ENCODE measurements at regions not wholly inside any gene's neighbourhood (a gene's known extent, or its start where the extent isn't known, plus 50 kb on each side); places are given as distances from the start of the nearest gene placed in this dataset.

DNA sequence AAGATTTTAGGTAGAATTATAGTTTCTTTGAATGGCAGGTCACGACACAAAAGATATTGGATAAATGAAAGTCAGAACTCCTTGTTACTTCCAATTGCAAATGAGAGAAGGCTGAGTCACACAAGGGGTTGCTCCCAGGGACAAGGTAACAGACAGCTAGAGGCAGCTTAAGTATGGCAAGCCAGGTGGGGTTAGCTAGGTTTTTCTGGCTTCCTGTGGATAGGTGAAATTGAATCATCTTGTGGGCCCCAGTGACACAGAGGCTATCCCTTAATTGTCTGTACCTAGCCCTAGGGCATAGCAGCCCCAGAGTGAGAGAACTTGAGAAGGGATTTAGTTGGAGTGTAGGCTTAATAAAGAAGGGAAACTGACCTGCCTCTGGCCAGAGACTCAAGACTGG, 407.7 kb upstream of the SLC8A1 start:
- TF ChIP-seq POLR2A (IDR thresholded peaks at IDR 0.05; ENCODE audit: low read depth, low read length) (no peak), POLR2AphosphoS5 (IDR thresholded peaks at IDR 0.05; ENCODE audit: low read depth, low read length) (no peak), TAF1 (IDR thresholded peaks at IDR 0.05; ENCODE audit: low read depth, low read length) (no peak), PAX5 (IDR thresholded peaks at IDR 0.05; ENCODE audit: insufficient read depth, low read length, severe bottlenecking) (no peak), POU2F2 (IDR thresholded peaks at IDR 0.05; ENCODE audit: low read depth, low read length) (no peak)
